Lower leg skin (tissue), 4 donors: ENCODE measurements at regions not wholly inside any gene's neighbourhood (a gene's known extent, or its start where the extent isn't known, plus 50 kb on each side); places are given as distances from the start of the nearest gene placed in this dataset.

Experiments used
- DNase-seq, 2 donors: peaks; one replicate each; pipeline ENCODE4 v3.0.0-alpha.2; 2019; ENCODE audit warnings: low spot score in 2 of 2
- H3K4me3 ChIP-seq: fragments of 200-600 bp; sonication (generic); 2 replicates; pipeline ENCODE4 v1.5.1; 2017; ENCODE audit warnings: mild to moderate bottlenecking, low read depth; ENCODE audit not compliant: poor library complexity, severe bottlenecking
- POLR2A ChIP-seq, 2 donors: fragments of 450-650 bp; IDR thresholded peaks; one replicate each; pipeline ENCODE4 v1.6.1; 2016 to 2017; ENCODE audit warnings: antibody characterized with exemption in 2 of 2, mild to moderate bottlenecking in 1 of 2, moderate library complexity in 1 of 2
- WGBS, 2 donors: methylation state at CpG; one replicate each; pipeline ENCODE4 v1.1.5; 2018; 5-methylcytosine and 5-hydroxymethylcytosine counted together
- intact Hi-C: fragments of 100-400 bp; cut with DNase I; formaldehyde crosslinking; loops from one replicate; pipeline ENCODE4 v1.15.0; 2023; ENCODE audit warnings: low total_unique reads
- TF ChIP-seq, protein P1 (sequence below), 3 donors: fragments of 450-650 bp; IDR thresholded peaks; one replicate each; pipeline ENCODE4 v1.5.1; 2016; ENCODE audit warnings: antibody characterized with exemption in 3 of 3, mild to moderate bottlenecking in 3 of 3, moderate library complexity in 2 of 3

DNA sequence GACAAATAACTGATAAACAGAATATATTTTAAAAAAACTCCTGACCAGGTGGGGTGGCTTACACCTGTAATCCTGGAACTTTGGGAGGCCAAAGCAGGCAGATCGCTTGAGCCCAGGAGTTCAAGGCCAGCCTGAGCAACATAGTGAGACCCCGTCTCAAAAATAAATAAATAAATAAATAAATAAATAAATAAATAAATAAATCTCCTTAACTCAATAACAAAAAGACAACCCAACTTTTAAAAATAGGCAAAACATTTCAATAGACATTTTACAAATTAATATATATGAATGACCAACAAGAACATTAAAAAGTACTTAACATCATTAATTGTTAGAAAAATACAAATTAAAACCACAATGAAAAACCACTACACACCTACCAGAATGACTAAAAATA is 56.2 kb upstream of the CAPRIN2 start:
- no peak for TF ChIP-seq POLR2A (IDR thresholded peaks at IDR 0.05)
- TF ChIP-seq, protein P1, sequence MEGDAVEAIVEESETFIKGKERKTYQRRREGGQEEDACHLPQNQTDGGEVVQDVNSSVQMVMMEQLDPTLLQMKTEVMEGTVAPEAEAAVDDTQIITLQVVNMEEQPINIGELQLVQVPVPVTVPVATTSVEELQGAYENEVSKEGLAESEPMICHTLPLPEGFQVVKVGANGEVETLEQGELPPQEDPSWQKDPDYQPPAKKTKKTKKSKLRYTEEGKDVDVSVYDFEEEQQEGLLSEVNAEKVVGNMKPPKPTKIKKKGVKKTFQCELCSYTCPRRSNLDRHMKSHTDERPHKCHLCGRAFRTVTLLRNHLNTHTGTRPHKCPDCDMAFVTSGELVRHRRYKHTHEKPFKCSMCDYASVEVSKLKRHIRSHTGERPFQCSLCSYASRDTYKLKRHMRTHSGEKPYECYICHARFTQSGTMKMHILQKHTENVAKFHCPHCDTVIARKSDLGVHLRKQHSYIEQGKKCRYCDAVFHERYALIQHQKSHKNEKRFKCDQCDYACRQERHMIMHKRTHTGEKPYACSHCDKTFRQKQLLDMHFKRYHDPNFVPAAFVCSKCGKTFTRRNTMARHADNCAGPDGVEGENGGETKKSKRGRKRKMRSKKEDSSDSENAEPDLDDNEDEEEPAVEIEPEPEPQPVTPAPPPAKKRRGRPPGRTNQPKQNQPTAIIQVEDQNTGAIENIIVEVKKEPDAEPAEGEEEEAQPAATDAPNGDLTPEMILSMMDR (IDR thresholded peaks at IDR 0.05) = no peak
- intact Hi-C loops = no loop called here
- WGBS, 2 donors = 94% methylated on average over 2 of the region's 2 CpGs

DNA sequence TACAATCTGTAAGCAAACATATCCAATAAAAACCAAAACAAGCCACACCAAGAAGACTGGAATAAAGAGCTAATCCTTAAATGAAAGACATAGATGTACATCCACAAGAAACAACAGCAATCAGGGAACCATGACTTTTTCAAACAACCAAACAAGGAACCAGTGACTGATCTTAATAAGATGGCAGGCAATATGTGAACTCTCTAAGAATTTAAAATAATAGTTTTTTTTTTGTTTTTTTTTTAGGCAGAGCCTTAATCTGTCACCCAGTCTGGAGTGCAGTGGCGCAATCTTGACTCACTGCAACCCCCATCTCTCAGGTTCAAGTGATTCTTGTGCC is 52.9 kb upstream of the CAPRIN2 start:
- no peak for DNase-seq
- H3K4me3 ChIP-seq = no peak overlapping the region
- TF ChIP-seq, protein P1 (IDR thresholded peaks at IDR 0.05) = no peak
- no peak for TF ChIP-seq POLR2A (IDR thresholded peaks at IDR 0.05)
- intact Hi-C loops = no loop called here
- WGBS, 2 donors = 86 to 100% methylated on average over 1 of the region's 1 CpG

More for the DNA sequence above, 56.2 kb upstream of the CAPRIN2 start:
- H3K4me3 ChIP-seq = no peak overlapping the region
- DNase-seq = no peak

DNA sequence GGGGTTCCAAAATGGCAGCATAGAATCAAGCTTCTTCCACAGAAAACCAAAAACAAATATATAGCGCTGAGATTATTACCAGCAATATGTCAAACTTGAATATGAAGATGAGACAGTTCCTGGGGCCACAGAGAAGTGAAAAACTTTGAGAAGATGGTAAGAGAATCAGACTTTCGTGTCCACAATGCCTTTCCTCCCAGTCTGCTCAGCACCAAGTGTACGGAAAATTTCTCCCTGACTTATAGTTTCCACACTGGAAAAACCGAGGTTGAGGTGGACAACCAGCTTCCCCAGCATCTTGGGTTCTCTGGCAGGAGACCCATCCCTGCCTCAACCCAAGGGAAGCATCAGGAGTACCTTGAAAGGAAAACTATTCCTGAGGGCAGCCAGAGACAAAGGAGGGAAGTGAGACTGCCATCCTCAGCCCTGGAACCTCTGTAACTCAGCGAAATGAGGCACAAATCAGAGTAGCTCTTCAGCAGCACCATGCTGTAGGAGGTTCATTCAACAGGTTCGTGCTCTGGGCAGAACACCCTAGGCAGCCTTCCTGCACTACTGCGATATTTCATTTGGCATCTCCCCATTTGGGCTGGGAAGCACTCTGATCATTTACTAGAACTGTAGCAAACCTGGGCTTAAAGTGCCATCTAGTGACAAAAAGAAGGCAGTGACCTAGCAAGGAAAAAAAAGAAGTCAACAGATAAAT is 52.4 kb upstream of the CAPRIN2 start:
- DNase-seq = no peak
- H3K4me3 ChIP-seq = no peak overlapping the region
- intact Hi-C loops = no loop called here
- TF ChIP-seq, protein P1 (IDR thresholded peaks at IDR 0.05) = peak in 1 of 3 donors; percentile 26
- no peak for TF ChIP-seq POLR2A (IDR thresholded peaks at IDR 0.05)
- WGBS, 2 donors = 58 to 65% methylated on average over 7 of the region's 7 CpGs

DNA sequence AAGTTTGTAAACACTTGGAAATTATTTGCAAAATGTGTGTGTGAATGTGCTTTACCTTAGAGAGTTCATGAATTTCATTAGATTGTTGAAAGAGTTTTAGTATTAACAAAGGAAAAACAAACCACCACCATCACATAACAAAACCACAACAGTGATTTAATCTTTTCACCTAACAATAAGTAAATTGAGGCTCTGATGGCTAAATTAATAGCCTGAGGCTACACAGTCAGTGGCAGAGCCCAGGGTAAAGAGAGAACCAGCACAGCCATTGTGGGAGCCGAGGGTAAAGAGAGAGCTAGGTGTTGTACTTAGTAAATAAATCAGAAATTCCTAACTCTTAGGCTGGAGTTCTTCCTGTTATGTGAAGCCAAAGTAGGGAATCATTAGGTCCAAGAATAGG is 51.2 kb upstream of the CAPRIN2 start:
- intact Hi-C loops = no loop called here
- no peak for DNase-seq
- no peak for TF ChIP-seq POLR2A (IDR thresholded peaks at IDR 0.05)
- TF ChIP-seq, protein P1 (IDR thresholded peaks at IDR 0.05) = no peak
- no peak overlapping the region for H3K4me3 ChIP-seq
- 57 to 86% methylated on average over 1 of the region's 1 CpG for WGBS, 2 donors
